OCI-LY1 (cell line): ENCODE measurements at regions not wholly inside any gene's neighbourhood (a gene's known extent, or its start where the extent isn't known, plus 50 kb on each side); places are given as distances from the start of the nearest gene placed in this dataset.

Experiments used
- H2AFZ ChIP-seq: fragments of 200-600 bp; sonication (generic), shearing (Covaris generic); 2 replicates; pipeline ENCODE4 v1.6.0; 2014; ENCODE audit warnings: antibody characterized with exemption, mild to moderate bottlenecking, low read length
- H3F3A ChIP-seq: fragments of 200-600 bp; sonication (generic), shearing (Covaris generic); 2 replicates; pipeline ENCODE4 v1.6.0; 2014; ENCODE audit warnings: mild to moderate bottlenecking, antibody characterized with exemption, low read length, moderate library complexity; ENCODE audit not compliant: insufficient read depth
- H3K27ac ChIP-seq: fragments of 200-600 bp; sonication (generic); 2 replicates; pipeline ENCODE4 v1.5.1; 2014; ENCODE audit warnings: low read length, mixed run types, mild to moderate bottlenecking, low read depth; ENCODE audit not compliant: poor library complexity, severe bottlenecking
- H3K27me3 ChIP-seq: fragments of 200-600 bp; sonication (generic); 2 replicates; pipeline ENCODE4 v1.6.0; 2014; ENCODE audit warnings: antibody characterized with exemption, mild to moderate bottlenecking, low read length, moderate library complexity; ENCODE audit not compliant: insufficient read depth
- H3K36me3 ChIP-seq: fragments of 200-600 bp; sonication (generic); 2 replicates; pipeline ENCODE4 v1.6.1; 2014; ENCODE audit warnings: mild to moderate bottlenecking, antibody characterized with exemption, low read length, moderate library complexity, mixed read lengths; ENCODE audit not compliant: insufficient read depth
- H3K4me1 ChIP-seq: fragments of 200-600 bp; sonication (generic); 2 replicates; pipeline ENCODE4 v1.5.1; 2014; ENCODE audit warnings: mild to moderate bottlenecking, low read length, moderate library complexity; ENCODE audit not compliant: insufficient read depth, severe bottlenecking
- H3K4me2 ChIP-seq: fragments of 200-600 bp; sonication (generic), shearing (Covaris generic); 2 replicates; pipeline ENCODE4 v1.6.1; 2014; ENCODE audit warnings: low read length
- H3K4me3 ChIP-seq: fragments of 200-600 bp; sonication (generic); 2 replicates; pipeline ENCODE4 v1.5.1; 2014; ENCODE audit warnings: low read length, low read depth, mild to moderate bottlenecking, mixed read lengths; ENCODE audit not compliant: poor library complexity, severe bottlenecking
- H3K79me2 ChIP-seq: fragments of 200-600 bp; shearing (Covaris generic); 2 replicates; pipeline ENCODE4 v1.6.1; 2016; ENCODE audit warnings: mixed run types, low read length, mixed read lengths; ENCODE audit not compliant: insufficient read depth
- H3K9ac ChIP-seq: fragments of 200-600 bp; sonication (generic), shearing (Covaris generic); 2 replicates; pipeline ENCODE4 v1.6.1; 2014; ENCODE audit warnings: mild to moderate bottlenecking, low read length, mixed read lengths
- H3K9me2 ChIP-seq: fragments of 200-600 bp; sonication (generic), shearing (Covaris generic); 2 replicates; pipeline ENCODE4 v1.6.1; 2014; ENCODE audit warnings: low read depth, mild to moderate bottlenecking, low read length, mixed read lengths
- H3K9me3 ChIP-seq: fragments of 200-600 bp; shearing (Covaris generic); 2 replicates; pipeline ENCODE4 v1.6.1; 2014; ENCODE audit warnings: low read length, mixed read lengths
- H4K20me1 ChIP-seq: fragments of 200-600 bp; sonication (generic), shearing (Covaris generic); 2 replicates; pipeline ENCODE4 v1.6.0; 2016; ENCODE audit warnings: mild to moderate bottlenecking, low read length; ENCODE audit not compliant: insufficient read depth
- CTCF ChIP-seq: fragments of 200-600 bp; sonication (generic), shearing (Covaris generic); IDR thresholded peaks from 2 replicates; pipeline ENCODE4 v1.5.1; 2017; ENCODE audit warnings: mild to moderate bottlenecking, antibody characterized with exemption, low read length, moderate library complexity, mixed read lengths
- EZH2 ChIP-seq: fragments of 200-600 bp; sonication (generic), shearing (Covaris generic); IDR thresholded peaks from 2 replicates; pipeline ENCODE4 v1.8.0; 2017; ENCODE audit warnings: borderline replicate concordance, mixed run types, mild to moderate bottlenecking, antibody characterized with exemption, low read length, moderate library complexity, mixed read lengths

- Histone ChIP-seq H4K20me1 (no peaks in the 10 kb centered on the region), H3K9ac (no peak overlapping the region), H3F3A (no peaks in the 10 kb centered on the region), H3K9me3 (no peaks in the 10 kb centered on the region), H3K79me2 (no peaks in the 10 kb centered on the region), H3K27me3 (no peaks in the 10 kb centered on the region), H2AFZ (no peak overlapping the region), H3K9me2 (no peaks in the 10 kb centered on the region), H3K4me3 (no peak overlapping the region), H3K4me2 (no peak overlapping the region), H3K36me3 (no peaks in the 10 kb centered on the region), H3K4me1 (no peaks in the 10 kb centered on the region), H3K27ac (no peak overlapping the region)
- no peak for TF ChIP-seq EZH2
- no peak for TF ChIP-seq CTCF
These were observed 106.7 kb downstream of the ADCYAP1 start for GRCh38 chr18:1011349-1011748.

- Histone ChIP-seq H3K4me3 (no peak overlapping the region), H3K9me3 (no peaks in the 10 kb centered on the region), H3K36me3 (no peaks in the 10 kb centered on the region), H3K4me1 (no peaks in the 10 kb centered on the region), H3K27me3 (no peaks in the 10 kb centered on the region), H2AFZ (no peak overlapping the region), H3K79me2 (no peaks in the 10 kb centered on the region), H3K9me2 (no peaks in the 10 kb centered on the region), H4K20me1 (no peaks in the 10 kb centered on the region), H3K9ac (no peak overlapping the region), H3K27ac (no peak overlapping the region), H3F3A (no peaks in the 10 kb centered on the region), H3K4me2 (no peak overlapping the region)
- TF ChIP-seq EZH2 (no peak), CTCF (no peak)
These were observed 108.1 kb downstream of the ADCYAP1 start for GRCh38 chr18:1012775-1013174.

GRCh38 chr18:1013951-1014350 lies 109.3 kb downstream of the ADCYAP1 start:
- no peaks in the 10 kb centered on the region for H3K36me3 ChIP-seq
- no peaks in the 10 kb centered on the region for H3K9me2 ChIP-seq
- H2AFZ ChIP-seq = no peak overlapping the region
- no peaks in the 10 kb centered on the region for H3K9me3 ChIP-seq
- no peak for TF ChIP-seq EZH2
- no peak overlapping the region for H3K4me2 ChIP-seq
- no peak overlapping the region for H3K4me3 ChIP-seq
- H4K20me1 ChIP-seq = no peaks in the 10 kb centered on the region
- no peaks in the 10 kb centered on the region for H3K4me1 ChIP-seq
- no peak overlapping the region for H3K27ac ChIP-seq
- no peak overlapping the region for H3K9ac ChIP-seq
- no peaks in the 10 kb centered on the region for H3K79me2 ChIP-seq
- no peaks in the 10 kb centered on the region for H3K27me3 ChIP-seq
- no peaks in the 10 kb centered on the region for H3F3A ChIP-seq

GRCh38 chr18:1014509-1014908 lies 109.8 kb downstream of the ADCYAP1 start:
- Histone ChIP-seq H3K4me3 (no peak overlapping the region), H3K27me3 (no peaks in the 10 kb centered on the region), H3K27ac (no peak overlapping the region), H3K9me2 (no peaks in the 10 kb centered on the region), H2AFZ (no peak overlapping the region), H3K9ac (no peak overlapping the region), H3K79me2 (no peaks in the 10 kb centered on the region), H3K4me1 (no peaks in the 10 kb centered on the region), H4K20me1 (no peaks in the 10 kb centered on the region), H3K4me2 (no peak overlapping the region), H3K9me3 (no peaks in the 10 kb centered on the region), H3K36me3 (no peaks in the 10 kb centered on the region), H3F3A (no peaks in the 10 kb centered on the region)
- no peak for TF ChIP-seq CTCF
- TF ChIP-seq EZH2 = no peak
